Neuronal stem cell (in vitro differentiated cells): ENCODE measurements at regions not wholly inside any gene's neighbourhood (a gene's known extent, or its start where the extent isn't known, plus 50 kb on each side); places are given as distances from the start of the nearest gene placed in this dataset.
A peak's percentile ranks its signal among the peaks of the same experiment; 100 is the strongest.

Experiments
- DNase-seq: peaks from one replicate; pipeline ENCODE4 v3.0.0-alpha.2; 2013; ENCODE audit warnings: low spot score
- H2AFZ ChIP-seq: one replicate; pipeline ENCODE4 v1.6.1; 2013; ENCODE audit warnings: mild to moderate bottlenecking, low read length, inconsistent platforms
- H2AK5ac ChIP-seq: 2 replicates; pipeline ENCODE4 v1.6.1; 2013; ENCODE audit warnings: low read depth, mild to moderate bottlenecking, inconsistent platforms, low read length, moderate library complexity, mixed read lengths
- H2BK120ac ChIP-seq: 2 replicates; pipeline ENCODE4 v1.6.1; 2013; ENCODE audit warnings: low read depth, mild to moderate bottlenecking, inconsistent platforms, low read length, moderate library complexity, mixed read lengths
- H2BK12ac ChIP-seq: one replicate; pipeline ENCODE4 v1.6.1; 2013; ENCODE audit warnings: low read length, inconsistent platforms
- H2BK15ac ChIP-seq: 2 replicates; pipeline ENCODE4 v1.6.1; 2013; ENCODE audit warnings: mild to moderate bottlenecking, low read length, inconsistent platforms, mixed read lengths
- H2BK5ac ChIP-seq: one replicate; pipeline ENCODE4 v1.6.1; 2013; ENCODE audit warnings: inconsistent platforms, mild to moderate bottlenecking, low read length, moderate library complexity
- H3K14ac ChIP-seq: one replicate; pipeline ENCODE4 v1.6.1; 2013; ENCODE audit warnings: low read length, inconsistent platforms
- H3K18ac ChIP-seq: 2 replicates; pipeline ENCODE4 v1.6.1; 2013; ENCODE audit warnings: low read length, inconsistent platforms
- H3K23ac ChIP-seq: 2 replicates; pipeline ENCODE4 v1.6.1; 2013; ENCODE audit warnings: low read depth, mild to moderate bottlenecking, mixed read lengths, low read length, inconsistent platforms; ENCODE audit not compliant: poor library complexity
- H3K27ac ChIP-seq: replicated peaks from 3 replicates; pipeline ENCODE4 v1.5.1; 2013; ENCODE audit warnings: low read length, inconsistent platforms
- H3K27me3 ChIP-seq, 3 experiments: 2 replicates each; pipeline ENCODE4 v1.6.1; 2013; ENCODE audit warnings: low read length in 3 of 3, mild to moderate bottlenecking in 2 of 3, inconsistent platforms in 1 of 3, low read depth in 1 of 3, mixed read lengths in 1 of 3, moderate library complexity in 1 of 3; ENCODE audit not compliant: control insufficient read depth in 3 of 3, insufficient read depth in 3 of 3
- H3K36me3 ChIP-seq, 2 donors: replicated peaks in 1 of 2; 2 replicates each; pipeline ENCODE4 v1.6.1; 2013; ENCODE audit warnings: low read length in 2 of 2; ENCODE audit not compliant: control insufficient read depth in 2 of 2, insufficient read depth in 2 of 2
- H3K4ac ChIP-seq: 2 replicates; pipeline ENCODE4 v1.6.1; 2013; ENCODE audit warnings: inconsistent platforms, mild to moderate bottlenecking, low read length, moderate library complexity
- H3K4me1 ChIP-seq, 2 donors: 1 replicate in 1 of 2; 2 replicates in 1 of 2; pipeline ENCODE4 v1.6.1; 2013; ENCODE audit warnings: low read length in 2 of 2, low read depth in 1 of 2; ENCODE audit not compliant: control insufficient read depth in 2 of 2, insufficient read depth in 1 of 2
- H3K4me2 ChIP-seq: one replicate; pipeline ENCODE4 v1.6.1; 2013; ENCODE audit warnings: mild to moderate bottlenecking, low read length, inconsistent platforms; ENCODE audit not compliant: insufficient read depth, poor library complexity, severe bottlenecking
- H3K4me3 ChIP-seq, 2 donors: 2 replicates each; pipeline ENCODE4 v1.5.1; 2013; ENCODE audit warnings: low read length in 2 of 2, mild to moderate bottlenecking in 2 of 2, inconsistent platforms in 1 of 2, moderate library complexity in 1 of 2
- H3K79me1 ChIP-seq: one replicate; pipeline ENCODE4 v1.6.1; 2013; ENCODE audit warnings: low read depth, mild to moderate bottlenecking, inconsistent platforms, low read length, moderate library complexity
- H3K9ac ChIP-seq: one replicate; pipeline ENCODE4 v1.6.1; 2013; ENCODE audit warnings: mild to moderate bottlenecking, low read depth, low read length, inconsistent platforms; ENCODE audit not compliant: poor library complexity
- H3K9me3 ChIP-seq, 2 donors: replicated peaks in 1 of 2; 2 replicates each; pipeline versions ENCODE3 to v1.6.1; 2013; ENCODE audit warnings: low read length in 2 of 2, mild to moderate bottlenecking in 2 of 2, inconsistent platforms in 1 of 2, low read depth in 1 of 2, mixed read lengths in 1 of 2, moderate library complexity in 1 of 2; ENCODE audit not compliant: control insufficient read depth in 2 of 2, insufficient read depth in 1 of 2
- H4K8ac ChIP-seq: one replicate; pipeline ENCODE4 v1.6.1; 2013; ENCODE audit warnings: low read depth, mild to moderate bottlenecking, inconsistent platforms, low read length, moderate library complexity
- H4K91ac ChIP-seq: one replicate; pipeline ENCODE4 v1.6.1; 2013; ENCODE audit warnings: low read length, low read depth, mild to moderate bottlenecking, inconsistent platforms; ENCODE audit not compliant: poor library complexity
- WGBS, 2 donors: extraction: QIAGEN DNeasy Blood & Tissue Kit; methylation state at CpG; one replicate each; pipeline ENCODE4 v1.1.7; 2013; ENCODE audit warnings: missing lambda C conversion rate in 2 of 2, mixed read lengths in 1 of 2; ENCODE audit not compliant: insufficient read length in 2 of 2, insufficient replicate concordance in 1 of 2; ENCODE audit errors: extremely low coverage in 2 of 2; 5-methylcytosine and 5-hydroxymethylcytosine counted together

GRCh38 chr5:167530548-167530947 lies 760.9 kb upstream of the WWC1 start:
- no peak overlapping the region for H3K4me3 ChIP-seq
- no peak overlapping the region for H2BK5ac ChIP-seq
- no peak overlapping the region for H3K4me2 ChIP-seq
- H3K27me3 ChIP-seq: no peaks in the 10 kb centered on the region
- H3K23ac ChIP-seq: no peak overlapping the region
- no peak overlapping the region for H2BK15ac ChIP-seq
- no peaks in the 10 kb centered on the region for H3K79me1 ChIP-seq
- peak overlapping the region; percentile 19 for H3K18ac ChIP-seq
- H2AFZ ChIP-seq: peak overlapping the region; percentile 58
- no peak overlapping the region for H2BK12ac ChIP-seq
- H2BK120ac ChIP-seq: no peak overlapping the region
- H3K9ac ChIP-seq: no peak overlapping the region
- no peak overlapping the region for H3K4ac ChIP-seq
- no peaks in the 10 kb centered on the region for H3K36me3 ChIP-seq
- DNase-seq: no peak
- no peak overlapping the region for H3K14ac ChIP-seq
- peak overlapping the region; percentile 72 for H4K8ac ChIP-seq
- no peak overlapping the region for H4K91ac ChIP-seq
- peaks cover 0 to 5% of the 10 kb centered on the region in 2 donors for H3K9me3 ChIP-seq
- H2AK5ac ChIP-seq: no peak overlapping the region
- H3K27ac ChIP-seq: no peak overlapping the region
- no CpG with 5 or more reads among the region's 13 CpGs for WGBS, 2 donors
- H3K4me1 ChIP-seq: peaks cover 0 to 5% of the 10 kb centered on the region in 2 donors

GRCh38 chr5:167533814-167534795 lies 757.3 kb upstream of the WWC1 start:
- Histone ChIP-seq H2AFZ (no peak overlapping the region), H2BK120ac (no peak overlapping the region), H2BK15ac (no peak overlapping the region), H3K4me2 (no peak overlapping the region), H3K27me3 (no peaks in the 10 kb centered on the region), H3K36me3 (no peaks in the 10 kb centered on the region), H3K79me1 (no peaks in the 10 kb centered on the region), H4K8ac (no peak overlapping the region), H3K18ac (no peak overlapping the region), H3K14ac (no peak overlapping the region), H3K4me1 (no peaks in the 10 kb centered on the region), H3K9ac (no peak overlapping the region), H2AK5ac (no peak overlapping the region), H2BK5ac (no peak overlapping the region), H3K9me3 (peaks cover 0 to 7% of the 10 kb centered on the region in 2 donors), H3K4ac (no peak overlapping the region), H3K4me3 (no peak overlapping the region), H2BK12ac (no peak overlapping the region), H3K23ac (no peak overlapping the region), H4K91ac (no peak overlapping the region), H3K27ac (no peak overlapping the region)
- DNase-seq: no peak
- no CpG with 5 or more reads among the region's 11 CpGs for WGBS, 2 donors

GRCh38 chr5:167539747-167540146 lies 751.7 kb upstream of the WWC1 start:
- no peak overlapping the region for H3K4me3 ChIP-seq
- H2AFZ ChIP-seq: no peak overlapping the region

GRCh38 chr5:167546270-167546669 lies 745.2 kb upstream of the WWC1 start:
- Histone ChIP-seq H3K79me1 (no peaks in the 10 kb centered on the region), H3K4me2 (no peak overlapping the region), H3K9me3 (peaks cover 0 to 2% of the 10 kb centered on the region in 2 donors), H3K27ac (no peak overlapping the region), H4K91ac (no peak overlapping the region), H3K36me3 (no peaks in the 10 kb centered on the region), H3K4me3 (no peak overlapping the region), H4K8ac (no peak overlapping the region), H2BK15ac (no peak overlapping the region), H3K23ac (no peak overlapping the region), H2BK120ac (no peak overlapping the region), H2BK5ac (no peak overlapping the region), H3K27me3 (no peaks in the 10 kb centered on the region), H2BK12ac (peak overlapping the region; percentile 26), H3K4me1 (peaks cover 5 to 7% of the 10 kb centered on the region in 2 donors), H2AK5ac (no peak overlapping the region), H3K9ac (no peak overlapping the region), H3K4ac (no peak overlapping the region), H3K18ac (no peak overlapping the region), H3K14ac (no peak overlapping the region), H2AFZ (no peak overlapping the region)
- no peak for DNase-seq
- WGBS, 2 donors: no CpG with 5 or more reads among the region's 4 CpGs

More at GRCh38 chr5:167539747-167540146, 751.7 kb upstream of the WWC1 start:
- Histone ChIP-seq H2BK120ac (no peak overlapping the region), H3K27ac (no peak overlapping the region), H3K9ac (no peak overlapping the region), H3K9me3 (peaks cover 0 to 9% of the 10 kb centered on the region in 2 donors), H3K4me1 (no peaks in the 10 kb centered on the region), H2AK5ac (no peak overlapping the region), H2BK12ac (no peak overlapping the region), H3K79me1 (no peaks in the 10 kb centered on the region), H4K91ac (no peak overlapping the region), H2BK15ac (no peak overlapping the region), H3K14ac (no peak overlapping the region), H3K4ac (no peak overlapping the region), H2BK5ac (no peak overlapping the region), H3K27me3 (no peaks in the 10 kb centered on the region), H3K36me3 (no peaks in the 10 kb centered on the region), H4K8ac (no peak overlapping the region), H3K18ac (no peak overlapping the region), H3K4me2 (no peak overlapping the region), H3K23ac (no peak overlapping the region)
- no peak for DNase-seq
- WGBS, 2 donors: no CpG with 5 or more reads among the region's 5 CpGs
